AG10803 (cell line): ENCODE measurements at regions not wholly inside any gene's neighbourhood (a gene's known extent, or its start where the extent isn't known, plus 50 kb on each side); places are given as distances from the start of the nearest gene placed in this dataset.

Source experiments
- DNase-seq: peaks from one replicate; pipeline ENCODE4 v3.0.0; 2010; ENCODE audit warnings: low read depth
- H3K4me3 ChIP-seq: 2 replicates; pipeline ENCODE4 v1.5.1; 2011; ENCODE audit warnings: mild to moderate bottlenecking, low read length, control low read depth
- TF ChIP-seq, protein P1 (sequence below): conservative IDR thresholded peaks from 2 replicates; pipeline ENCODE4 v1.5.1; 2011; ENCODE audit warnings: mild to moderate bottlenecking, low read length, control low read depth, inconsistent platforms

DNA sequence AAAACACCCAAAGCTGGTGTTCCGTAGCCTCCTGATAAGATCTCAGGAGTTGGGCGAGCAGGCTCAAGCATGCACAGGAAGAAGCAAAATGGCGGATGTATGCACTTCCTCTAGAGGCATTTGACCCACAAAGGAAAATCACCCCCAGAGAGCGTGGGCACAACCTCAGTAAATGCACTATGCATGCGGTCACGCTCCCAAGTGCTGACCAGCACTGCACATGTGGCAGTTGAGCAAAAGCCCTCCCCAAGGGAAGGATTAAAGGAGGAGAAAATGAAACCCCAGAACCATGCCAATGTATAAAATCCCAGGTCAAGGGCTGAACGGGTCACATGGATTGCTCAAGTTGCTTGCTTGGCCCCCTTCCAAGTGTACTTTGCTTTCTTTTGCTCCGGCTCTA lies 289.4 kb upstream of the IGF1R start:
- TF ChIP-seq, protein P1, sequence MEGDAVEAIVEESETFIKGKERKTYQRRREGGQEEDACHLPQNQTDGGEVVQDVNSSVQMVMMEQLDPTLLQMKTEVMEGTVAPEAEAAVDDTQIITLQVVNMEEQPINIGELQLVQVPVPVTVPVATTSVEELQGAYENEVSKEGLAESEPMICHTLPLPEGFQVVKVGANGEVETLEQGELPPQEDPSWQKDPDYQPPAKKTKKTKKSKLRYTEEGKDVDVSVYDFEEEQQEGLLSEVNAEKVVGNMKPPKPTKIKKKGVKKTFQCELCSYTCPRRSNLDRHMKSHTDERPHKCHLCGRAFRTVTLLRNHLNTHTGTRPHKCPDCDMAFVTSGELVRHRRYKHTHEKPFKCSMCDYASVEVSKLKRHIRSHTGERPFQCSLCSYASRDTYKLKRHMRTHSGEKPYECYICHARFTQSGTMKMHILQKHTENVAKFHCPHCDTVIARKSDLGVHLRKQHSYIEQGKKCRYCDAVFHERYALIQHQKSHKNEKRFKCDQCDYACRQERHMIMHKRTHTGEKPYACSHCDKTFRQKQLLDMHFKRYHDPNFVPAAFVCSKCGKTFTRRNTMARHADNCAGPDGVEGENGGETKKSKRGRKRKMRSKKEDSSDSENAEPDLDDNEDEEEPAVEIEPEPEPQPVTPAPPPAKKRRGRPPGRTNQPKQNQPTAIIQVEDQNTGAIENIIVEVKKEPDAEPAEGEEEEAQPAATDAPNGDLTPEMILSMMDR = no peak
- DNase-seq = no peak
- H3K4me3 ChIP-seq = no peak overlapping the region

DNA sequence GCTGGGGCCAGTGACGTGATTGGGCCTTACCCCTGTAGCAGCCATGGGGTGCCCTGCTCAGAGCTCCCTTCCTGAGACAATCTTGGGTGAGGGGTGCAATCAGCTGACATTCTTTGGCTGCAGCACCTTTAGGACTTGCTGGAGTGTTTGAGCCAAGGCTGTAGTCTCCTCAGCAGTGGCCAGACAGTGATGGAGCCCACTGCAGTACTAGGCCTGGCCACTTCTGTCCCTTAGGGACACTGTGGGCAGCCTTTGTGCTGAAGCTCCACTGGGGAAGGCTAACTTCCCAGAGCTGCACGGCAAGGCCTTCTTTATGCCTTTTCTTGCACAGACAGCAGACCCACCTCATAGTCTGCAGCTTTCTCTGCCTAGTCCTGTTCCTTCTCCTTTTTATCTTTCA lies 284.9 kb upstream of the IGF1R start:
- DNase-seq = no peak

DNA sequence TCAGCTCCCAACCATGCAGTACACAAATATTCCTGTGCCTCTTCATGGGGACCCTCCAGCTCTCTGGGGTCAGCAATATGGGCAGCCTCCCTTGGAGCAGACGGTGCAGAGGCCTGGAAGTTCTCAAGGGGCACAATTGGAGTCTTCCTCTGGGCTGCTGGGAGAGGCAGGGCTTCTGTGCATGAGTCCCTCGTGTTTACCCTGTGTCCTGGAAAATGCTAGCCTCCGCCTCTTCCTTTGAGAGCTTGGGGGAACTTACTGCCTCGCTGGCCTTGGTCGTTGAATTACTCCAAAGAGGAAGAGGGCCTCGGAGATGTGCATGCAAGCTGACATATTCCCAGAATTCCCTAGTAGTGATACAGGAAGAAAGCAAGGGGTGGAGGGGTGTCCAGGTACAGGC lies 284.4 kb upstream of the IGF1R start:
- TF ChIP-seq, protein P1 = no peak
- DNase-seq = no peak

More for the DNA sequence above, 284.9 kb upstream of the IGF1R start:
- H3K4me3 ChIP-seq = no peak overlapping the region
- TF ChIP-seq, protein P1 = no peak

DNA sequence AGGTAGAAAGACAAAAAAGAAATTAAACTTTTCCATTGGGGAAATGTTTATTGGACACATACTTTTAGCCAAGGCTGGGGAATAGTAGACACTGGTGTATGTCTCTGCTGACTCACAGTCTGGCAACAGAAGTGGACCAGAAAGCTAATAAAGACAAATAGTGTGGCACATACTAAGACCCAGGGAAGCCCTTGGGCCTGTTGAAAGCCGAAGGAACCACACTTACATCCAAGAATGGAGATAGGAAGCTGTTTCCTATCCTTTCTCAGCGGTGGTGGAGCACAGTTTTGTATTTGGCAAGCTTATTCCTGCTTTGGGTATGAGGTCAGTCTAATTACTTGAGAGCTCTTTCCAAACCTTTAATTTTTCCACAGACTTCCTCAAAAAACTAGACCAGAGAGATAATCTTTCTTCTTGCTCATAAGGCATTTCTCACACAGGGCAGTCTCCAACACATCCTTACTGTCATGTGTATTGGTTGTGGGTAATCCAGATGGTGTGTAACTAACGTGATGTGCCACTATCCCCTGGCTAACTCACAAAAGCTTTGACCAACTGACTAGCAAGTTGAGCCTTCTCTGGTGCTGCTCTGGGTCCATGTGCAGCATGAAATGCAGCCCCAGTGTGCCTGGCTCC lies 279.1 kb upstream of the IGF1R start:
- H3K4me3 ChIP-seq = no peak overlapping the region
- TF ChIP-seq, protein P1 = no peak
- no peak for DNase-seq

More for the DNA sequence above, 284.4 kb upstream of the IGF1R start:
- no peak overlapping the region for H3K4me3 ChIP-seq

DNA sequence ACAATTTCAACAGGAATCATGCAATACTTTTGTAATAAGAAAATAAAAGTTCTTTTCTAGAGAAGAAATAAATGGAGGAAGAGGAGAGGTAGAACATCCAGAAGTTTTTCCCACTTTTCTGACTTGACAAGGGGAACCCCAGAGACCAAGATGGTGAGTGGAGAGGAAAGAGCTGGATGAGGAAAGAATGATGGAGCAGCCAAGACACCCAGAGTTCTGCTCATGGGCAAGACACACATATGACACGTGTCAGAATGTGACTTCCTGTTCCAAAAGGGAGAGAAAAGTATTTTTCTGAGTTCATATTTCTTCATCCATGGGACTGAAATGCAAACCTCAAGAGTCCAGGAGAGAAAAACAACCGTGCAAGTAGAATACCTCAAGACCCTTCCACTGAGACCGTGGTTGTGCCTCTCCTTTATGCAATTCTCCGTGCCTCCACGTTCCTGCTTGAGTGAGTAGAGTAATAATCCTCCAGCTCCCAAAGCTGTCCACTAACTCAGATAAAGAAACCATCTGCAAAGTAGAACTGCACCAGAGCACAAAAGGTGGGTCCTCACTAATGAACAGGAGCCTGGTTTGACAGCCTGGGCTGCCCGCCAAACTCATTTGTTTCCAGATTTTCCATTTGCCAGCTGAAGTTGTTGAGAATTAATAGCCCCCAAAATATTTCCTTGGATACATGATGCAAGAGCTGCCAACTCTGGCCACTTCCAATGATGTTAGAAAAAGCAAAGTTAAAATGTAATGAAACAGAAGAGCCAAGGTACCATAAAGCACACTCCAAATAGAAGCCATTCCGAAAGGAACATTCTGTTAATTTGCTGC lies 272.6 kb upstream of the IGF1R start:
- no peak overlapping the region for H3K4me3 ChIP-seq
- no peak for DNase-seq
- TF ChIP-seq, protein P1 = no peak

DNA sequence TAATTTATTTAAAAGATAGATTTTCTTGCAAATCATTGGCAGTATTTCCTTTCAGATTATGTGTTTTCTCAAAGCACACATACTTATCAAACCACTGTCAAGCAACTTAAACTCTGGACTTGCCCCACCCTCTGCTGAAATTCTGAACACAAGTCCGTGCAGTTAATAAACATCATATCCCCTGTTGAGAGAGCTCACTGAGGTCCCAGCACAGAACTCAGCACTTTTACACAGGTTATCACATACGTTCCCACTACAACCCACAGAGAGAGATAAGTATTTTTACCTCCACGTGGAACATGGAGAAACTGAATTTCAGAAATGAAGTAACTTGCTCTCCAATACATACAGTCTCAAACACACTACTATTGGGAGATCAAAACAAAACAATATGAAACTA lies 267.6 kb upstream of the IGF1R start:
- no peak for DNase-seq
- no peak overlapping the region for H3K4me3 ChIP-seq
- TF ChIP-seq, protein P1 = no peak

DNA sequence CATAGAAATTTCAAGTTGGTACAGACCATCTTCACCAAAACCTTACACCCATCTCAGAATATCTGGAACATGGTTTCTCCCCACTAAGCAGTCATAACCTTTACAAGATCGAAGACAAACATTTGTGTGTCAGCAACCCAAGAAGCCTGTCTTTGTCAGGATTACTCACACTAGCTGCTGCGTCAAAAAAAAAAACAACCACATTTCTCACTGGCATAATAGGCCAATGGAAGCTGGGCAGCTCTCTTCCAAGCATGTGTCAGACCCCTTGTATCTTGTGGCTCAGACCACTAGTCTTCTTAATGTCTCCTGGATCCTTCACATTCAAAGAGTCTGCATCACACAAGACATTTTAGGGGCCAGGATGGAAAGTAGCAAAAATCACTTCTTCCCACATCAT lies 266.9 kb upstream of the IGF1R start:
- no peak for DNase-seq
- TF ChIP-seq, protein P1 = no peak
- no peak overlapping the region for H3K4me3 ChIP-seq
